Astrocyte of the hippocampus (primary cell): ENCODE measurements at regions not wholly inside any gene's neighbourhood (a gene's known extent, or its start where the extent isn't known, plus 50 kb on each side); places are given as distances from the start of the nearest gene placed in this dataset.
"Not testable (repeated sequence)": the region's sequence is repeated elsewhere in the genome, so short reads cannot be mapped to it uniquely, and the experiment has no call there.

Source experiments
- DNase-seq: peaks from one replicate; pipeline ENCODE4 v3.0.0; 2011; ENCODE audit warnings: low read depth, low spot score

GRCh38 chr20:43837856-43838702 lies 76.6 kb upstream of the TOX2 start:
- DNase-seq = no peak

GRCh38 chr20:43836790-43837189 lies 77.9 kb upstream of the TOX2 start:
- no peak for DNase-seq

- no peak for DNase-seq
Measured at GRCh38 chr20:43835944-43836508, 78.6 kb upstream of the TOX2 start.

GRCh38 chr20:43833511-43834395 lies 80.9 kb upstream of the TOX2 start:
- no peak for DNase-seq

GRCh38 chr20:43832961-43833360 lies 81.7 kb upstream of the TOX2 start:
- no peak for DNase-seq

GRCh38 chr20:43832096-43832816 lies 82.4 kb upstream of the TOX2 start:
- no peak for DNase-seq

- DNase-seq = no peak
Measured at GRCh38 chr20:43831481-43832065, 83.1 kb upstream of the TOX2 start.

GRCh38 chr20:43830883-43831282 lies 83.8 kb upstream of the TOX2 start:
- DNase-seq = no peak

GRCh38 chr20:43829951-43830690 lies 84.5 kb upstream of the TOX2 start:
- no peak for DNase-seq

- no peak for DNase-seq
Measured at GRCh38 chr20:43827940-43828562, 86.6 kb upstream of the TOX2 start.

- DNase-seq = not testable (repeated sequence)
Measured at GRCh38 chr20:43826943-43827342, 87.7 kb upstream of the TOX2 start.

- DNase-seq = no peak
Measured at GRCh38 chr20:43825581-43825980, 89.1 kb upstream of the TOX2 start.

- DNase-seq = no peak
Measured at GRCh38 chr20:43825051-43825402, 89.6 kb upstream of the TOX2 start.

- peak; percentile 81 for DNase-seq
Measured at GRCh38 chr20:43824309-43825050, 90.2 kb upstream of the TOX2 start.

- no peak for DNase-seq
Measured at GRCh38 chr20:43821795-43822194, 92.9 kb upstream of the TOX2 start.

- no peak for DNase-seq
Measured at GRCh38 chr20:43820731-43821330, 93.8 kb upstream of the TOX2 start.

GRCh38 chr20:43812216-43812615 lies 85.4 kb upstream of the GTSF1L start:
- no peak for DNase-seq

GRCh38 chr20:43809206-43809819 lies 82.5 kb upstream of the GTSF1L start:
- no peak for DNase-seq

GRCh38 chr20:43804781-43805180 lies 78.0 kb upstream of the GTSF1L start:
- DNase-seq = no peak
